Kidney epithelial cell (primary cell): ENCODE measurements at regions not wholly inside any gene's neighbourhood (a gene's known extent, or its start where the extent isn't known, plus 50 kb on each side); places are given as distances from the start of the nearest gene placed in this dataset.
"Not testable (repeated sequence)": the region's sequence is repeated elsewhere in the genome, so short reads cannot be mapped to it uniquely, and the experiment has no call there.

Experiments
- DNase-seq: peaks from one replicate; pipeline ENCODE4 v3.0.0-alpha.2; 2010; ENCODE audit warnings: low read depth
- H3K27me3 ChIP-seq: 2 replicates; pipeline ENCODE4 v1.6.0; 2011; ENCODE audit warnings: low read length; ENCODE audit not compliant: control insufficient read depth, insufficient read depth
- H3K36me3 ChIP-seq: 2 replicates; pipeline ENCODE4 v1.5.1; 2011; ENCODE audit warnings: low read length; ENCODE audit not compliant: control insufficient read depth, insufficient read depth
- H3K4me3 ChIP-seq: 2 replicates; pipeline ENCODE4 v1.5.1; 2011; ENCODE audit warnings: low read depth, mild to moderate bottlenecking, control low read depth, low read length
- CTCF ChIP-seq: IDR thresholded peaks from 2 replicates; pipeline ENCODE4 v1.5.1; 2011; ENCODE audit warnings: mild to moderate bottlenecking, moderate library complexity, low read length, control low read depth, inconsistent platforms; ENCODE audit not compliant: insufficient read depth, poor library complexity, severe bottlenecking

GRCh38 chr20:22825076-22825475 is 210.0 kb upstream of the SSTR4 start:
- H3K4me3 ChIP-seq, result no peak overlapping the region
- no peaks in the 10 kb centered on the region for H3K36me3 ChIP-seq
- no peaks in the 10 kb centered on the region for H3K27me3 ChIP-seq
- no peak for TF ChIP-seq CTCF
- DNase-seq, result no peak

- H3K4me3 ChIP-seq, result no peak overlapping the region
- no peaks in the 10 kb centered on the region for H3K36me3 ChIP-seq
- no peaks in the 10 kb centered on the region for H3K27me3 ChIP-seq
- TF ChIP-seq CTCF, result no peak
- no peak for DNase-seq
Observed at GRCh38 chr20:22825546-22825945, 209.6 kb upstream of the SSTR4 start.

GRCh38 chr20:22826306-22827230 is 208.5 kb upstream of the SSTR4 start:
- Histone ChIP-seq H3K4me3 (no peak overlapping the region), H3K36me3 (no peaks in the 10 kb centered on the region), H3K27me3 (no peaks in the 10 kb centered on the region)
- DNase-seq, result no peak
- TF ChIP-seq CTCF, result no peak

GRCh38 chr20:22827916-22828315 is 207.2 kb upstream of the SSTR4 start:
- DNase-seq, result no peak
- no peaks in the 10 kb centered on the region for H3K36me3 ChIP-seq
- H3K27me3 ChIP-seq, result no peaks in the 10 kb centered on the region
- H3K4me3 ChIP-seq, result no peak overlapping the region
- no peak for TF ChIP-seq CTCF

- H3K4me3 ChIP-seq, result no peak overlapping the region
- DNase-seq, result no peak
- TF ChIP-seq CTCF, result no peak
- H3K27me3 ChIP-seq, result no peaks in the 10 kb centered on the region
- H3K36me3 ChIP-seq, result no peaks in the 10 kb centered on the region
Observed at GRCh38 chr20:22829356-22829755, 205.8 kb upstream of the SSTR4 start.

- Histone ChIP-seq H3K36me3 (no peaks in the 10 kb centered on the region), H3K4me3 (no peak overlapping the region), H3K27me3 (no peaks in the 10 kb centered on the region)
- no peak for DNase-seq
- no peak for TF ChIP-seq CTCF
Observed at GRCh38 chr20:22830138-22830537, 205.0 kb upstream of the SSTR4 start.

GRCh38 chr20:22830715-22831114 is 204.4 kb upstream of the SSTR4 start:
- not testable (repeated sequence) for H3K27me3 ChIP-seq, DNase-seq, H3K36me3 ChIP-seq, H3K4me3 ChIP-seq
